HL-60/S4 treated with retinoic acid at 250 ng/mL for 4 days and 3 days (cell line): ENCODE measurements at regions not wholly inside any gene's neighbourhood (a gene's known extent, or its start where the extent isn't known, plus 50 kb on each side); places are given as distances from the start of the nearest gene placed in this dataset.

ENCODE experiments used
- in situ Hi-C: fragments of 300-500 bp; cut with MboI; formaldehyde crosslinking; loops from 2 replicates; pipeline ENCODE4 v1.7.0; 2022; ENCODE audit warnings: low sequenced_read_pairs

DNA sequence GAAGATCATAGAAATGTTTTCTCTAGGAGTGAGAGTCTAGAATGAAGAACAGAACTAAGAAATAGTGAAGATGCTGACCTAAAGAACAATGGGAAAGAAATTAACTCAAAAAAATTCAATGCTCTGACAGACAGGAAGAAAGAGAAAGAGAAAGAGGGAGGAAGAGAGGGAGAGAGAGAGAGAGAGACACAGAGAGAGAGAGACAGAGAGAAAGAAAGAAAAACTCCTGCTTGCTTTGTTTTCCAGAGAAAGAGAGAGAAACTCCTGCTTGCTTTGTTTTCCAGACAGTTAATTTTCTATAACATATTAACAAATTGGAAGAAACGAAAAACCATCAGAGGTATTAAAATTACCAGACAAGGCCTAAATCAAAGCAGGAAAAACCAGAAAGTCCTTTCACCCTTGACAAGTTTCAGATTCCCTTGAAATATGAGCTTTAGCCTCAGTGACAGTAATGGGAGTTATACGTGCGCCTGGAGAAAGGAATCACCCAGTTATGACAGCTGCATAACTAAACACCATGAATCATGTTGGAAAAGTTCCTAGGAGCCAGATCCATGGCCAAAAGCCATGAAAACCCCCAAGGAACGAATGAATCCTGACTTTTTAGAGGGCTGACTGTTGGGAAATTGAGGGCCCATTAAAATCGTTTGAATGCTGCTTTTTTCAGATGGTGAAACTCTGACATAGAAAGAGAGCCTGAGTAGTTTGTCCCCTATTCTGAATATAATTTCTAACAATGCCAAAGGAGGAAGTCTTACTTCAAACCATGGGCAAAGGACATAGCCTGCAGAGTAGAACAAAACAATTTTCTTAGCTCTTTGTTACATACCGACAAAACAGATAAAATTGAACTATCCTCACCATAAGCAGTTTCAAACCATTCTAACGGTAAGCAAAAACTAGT is 228.6 kb upstream of the CHST9 start:
- in situ Hi-C loops = no loop called here

DNA sequence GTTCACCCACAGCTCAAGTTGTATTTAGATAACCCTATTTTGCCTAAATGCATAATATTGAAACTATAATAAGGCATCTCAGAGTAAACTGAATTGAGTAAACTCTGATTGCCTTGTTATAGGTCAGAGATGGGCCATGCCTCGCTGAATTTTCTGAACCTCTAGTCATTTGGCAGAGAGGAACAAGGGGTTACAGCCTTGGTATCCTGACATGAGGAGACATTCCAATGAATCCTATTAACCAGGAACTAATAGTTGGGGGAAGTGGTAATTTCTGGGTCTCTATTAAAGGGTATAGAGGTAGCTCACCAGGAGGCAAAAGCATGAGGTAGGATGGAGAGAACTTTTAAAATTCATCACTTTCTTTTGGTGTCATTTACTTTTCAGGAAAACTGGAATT is 227.4 kb upstream of the CHST9 start:
- in situ Hi-C loops = no loop called here

DNA sequence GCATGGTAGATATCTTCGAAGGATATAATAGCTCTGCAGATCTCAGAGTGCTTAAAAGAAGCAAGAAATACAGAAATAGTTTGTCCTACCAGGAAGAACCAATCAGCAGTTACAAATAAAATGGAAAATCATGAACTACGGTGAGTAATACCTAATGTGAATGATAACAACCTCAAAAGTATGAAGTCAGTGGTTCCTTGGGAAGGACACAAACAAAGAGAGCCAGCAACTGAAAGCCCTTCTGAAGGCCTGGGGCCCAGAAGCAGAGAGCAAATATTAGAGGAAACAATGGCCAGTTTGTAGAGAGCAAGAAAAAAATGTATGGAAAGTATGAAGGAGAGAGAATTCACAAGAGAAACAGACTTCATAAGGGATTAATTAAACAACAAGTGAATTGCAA is 226.8 kb upstream of the CHST9 start:
- in situ Hi-C loops = no loop called here

DNA sequence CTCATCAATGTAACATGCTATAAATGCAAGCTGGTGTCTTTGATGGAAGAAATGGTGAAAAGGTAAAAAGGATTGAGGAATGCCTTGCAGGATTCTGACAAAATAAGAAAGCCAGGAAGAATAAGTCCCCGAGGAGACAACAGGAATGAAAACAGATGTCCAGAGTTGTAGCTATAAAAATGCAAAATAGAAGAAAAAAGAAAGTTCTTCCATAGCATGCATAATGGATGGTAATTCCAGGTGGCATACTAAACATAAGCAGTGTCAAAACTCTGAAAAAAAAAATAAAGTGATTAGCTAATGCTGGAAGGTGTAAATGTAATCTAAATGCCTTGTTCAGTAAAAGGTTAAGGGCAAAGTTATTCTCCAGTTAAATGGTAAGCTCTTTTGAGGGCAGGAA is 225.9 kb upstream of the CHST9 start:
- in situ Hi-C loops = no loop called here

DNA sequence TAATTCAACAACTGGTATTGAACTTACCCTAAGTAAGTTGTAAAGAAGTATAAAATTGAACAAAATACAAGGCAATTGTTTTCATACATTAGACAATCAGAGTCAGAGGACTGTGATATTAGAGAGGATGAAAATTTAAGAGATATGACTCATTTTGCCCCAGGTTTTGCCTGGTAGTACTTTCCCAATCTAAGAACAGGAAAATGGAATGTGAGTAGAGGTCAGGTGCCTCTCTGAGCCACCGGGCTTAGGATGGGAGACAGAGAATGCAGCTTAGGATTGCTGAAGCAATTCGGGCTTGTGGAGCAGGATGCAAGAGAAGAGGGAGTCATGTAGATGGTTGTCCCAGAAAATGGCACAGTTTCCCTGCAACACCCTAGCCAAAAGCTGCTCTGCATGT is 219.7 kb upstream of the CHST9 start:
- in situ Hi-C loops = no loop called here

DNA sequence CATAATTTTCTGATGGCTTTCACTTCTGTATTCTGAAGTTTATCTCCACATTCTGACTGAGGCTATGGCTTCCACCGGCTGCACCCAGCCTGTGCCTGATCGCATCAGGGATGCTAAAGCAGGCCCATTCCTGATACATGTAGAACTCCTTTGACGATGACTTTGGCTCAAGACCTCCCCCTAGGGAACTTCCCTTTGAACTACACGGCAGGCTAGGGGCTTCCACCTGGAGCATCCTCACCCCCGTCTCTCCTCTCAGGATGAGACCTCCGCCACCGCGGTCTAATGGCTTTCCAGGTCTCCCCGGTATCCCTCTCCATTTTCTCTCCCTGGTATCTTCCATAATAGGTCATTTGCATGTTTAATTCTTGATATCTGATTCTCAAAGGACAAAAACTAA is 214.9 kb upstream of the CHST9 start:
- in situ Hi-C loops = no loop called here

DNA sequence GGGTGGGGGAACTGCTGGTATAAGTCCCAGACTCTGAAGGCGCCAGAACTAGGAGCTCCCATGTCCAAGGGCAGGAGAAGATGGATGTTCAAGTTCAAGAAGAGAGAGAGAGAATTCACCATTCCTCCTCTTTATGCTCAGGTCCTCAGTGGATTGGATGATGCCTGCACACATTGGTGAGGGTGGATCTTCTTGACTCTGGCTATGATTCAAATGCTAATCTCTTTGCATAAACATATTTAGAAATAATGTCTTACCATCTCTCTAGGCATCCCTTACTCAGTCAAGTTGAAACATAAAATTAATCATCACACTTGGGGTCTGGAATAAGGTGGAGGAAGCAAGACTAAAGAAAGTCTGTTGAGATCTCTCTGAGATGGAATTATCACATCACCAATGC is 210.6 kb upstream of the CHST9 start:
- in situ Hi-C loops = no loop called here

DNA sequence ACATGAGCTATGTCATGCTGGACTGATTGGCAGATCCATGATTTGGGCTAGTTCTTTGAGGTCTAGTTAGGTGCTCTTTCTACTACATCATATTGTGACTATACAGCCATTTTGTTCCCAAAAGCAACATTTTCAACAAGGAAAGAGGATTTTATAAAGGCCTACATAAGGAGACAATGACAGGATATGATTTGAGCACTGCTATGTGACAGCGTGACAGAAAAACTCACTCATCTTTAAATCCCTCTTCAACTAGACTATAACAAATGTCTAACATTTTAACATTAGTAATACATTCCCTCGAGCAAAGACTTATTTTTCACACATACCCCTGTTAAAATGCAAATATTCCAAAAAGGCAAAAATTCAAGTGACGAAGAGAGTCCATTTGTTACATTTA is 209.6 kb upstream of the CHST9 start:
- in situ Hi-C loops = no loop called here

DNA sequence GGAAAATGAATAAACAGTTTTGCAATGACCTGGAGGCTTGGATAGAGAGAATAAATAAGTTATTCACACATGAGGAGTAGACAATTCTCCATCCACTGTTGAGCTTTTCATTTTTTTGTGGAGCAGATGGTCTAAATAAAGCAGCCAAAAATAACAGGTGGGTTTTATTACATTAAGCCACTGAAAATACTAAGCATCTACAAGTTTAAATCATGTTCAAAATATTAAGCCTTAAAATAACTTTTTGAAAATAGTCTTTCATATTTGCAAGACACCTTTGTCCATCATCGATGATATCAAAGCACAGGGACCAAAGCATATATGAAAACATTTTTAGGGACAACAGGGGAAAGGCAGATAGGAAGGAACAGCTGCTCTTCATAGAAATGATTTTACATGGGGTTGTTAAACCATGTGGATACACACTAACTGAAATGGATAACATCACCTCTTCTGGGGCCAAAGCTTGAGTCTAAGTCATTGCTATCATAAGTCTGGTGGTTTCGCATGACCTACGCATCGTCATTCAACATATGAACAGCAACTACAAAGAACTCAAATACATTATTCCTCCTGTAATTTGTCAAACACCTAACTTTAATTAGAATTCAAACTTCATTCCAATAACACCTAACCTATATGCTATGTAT is 197.6 kb upstream of the CHST9 start:
- in situ Hi-C loops = no loop called here

DNA sequence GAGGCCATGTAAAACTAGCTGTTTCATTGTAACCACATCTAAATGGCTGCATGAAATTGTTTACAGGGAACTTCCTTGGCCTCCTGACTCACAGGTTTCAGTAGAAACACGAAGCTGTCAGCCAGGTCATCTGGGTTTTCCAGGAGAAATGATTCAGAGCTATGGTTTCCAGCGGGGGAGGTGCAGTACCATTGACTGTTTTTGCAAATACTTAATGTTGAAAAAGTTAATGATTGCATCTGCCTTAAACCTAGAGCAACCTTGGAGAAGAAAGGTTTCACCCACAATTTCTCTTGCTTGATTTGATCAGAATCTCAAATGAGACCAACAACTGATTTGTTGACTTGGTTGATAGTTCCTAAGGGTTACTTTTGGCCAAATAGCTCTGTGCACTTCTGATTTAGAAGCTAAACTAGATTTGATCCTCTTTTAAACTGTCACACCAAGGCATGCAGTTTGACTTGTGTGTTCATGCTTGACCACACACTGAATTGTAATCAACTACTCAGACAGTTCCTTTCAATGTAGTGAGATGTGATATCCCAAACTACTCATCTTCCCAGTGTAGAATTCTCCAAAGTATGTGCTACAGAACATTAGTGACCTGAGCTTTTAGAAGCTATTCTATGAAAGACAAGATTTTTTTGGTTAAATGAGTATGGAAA is 193.5 kb upstream of the CHST9 start:
- in situ Hi-C loops = no loop called here

DNA sequence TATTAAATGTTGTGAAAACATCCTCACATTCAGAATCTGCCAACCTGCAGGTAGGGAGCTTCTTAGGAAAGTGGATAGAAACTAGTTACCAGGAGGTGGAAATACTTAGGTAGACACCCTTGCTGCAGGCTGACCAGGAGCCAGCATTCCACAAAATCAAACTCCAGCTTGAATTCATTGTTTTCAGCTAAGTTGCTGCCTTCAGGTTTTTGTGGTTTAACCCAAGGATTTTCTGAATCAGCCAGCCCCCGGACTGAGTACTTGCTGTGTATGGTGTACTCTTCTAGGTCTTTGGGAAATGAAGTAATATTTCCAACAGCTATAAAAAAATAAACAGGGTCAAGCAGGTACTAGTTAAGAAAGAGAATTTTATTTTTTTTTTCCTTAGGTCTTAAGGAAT is 192.1 kb upstream of the CHST9 start:
- in situ Hi-C loops = no loop called here

DNA sequence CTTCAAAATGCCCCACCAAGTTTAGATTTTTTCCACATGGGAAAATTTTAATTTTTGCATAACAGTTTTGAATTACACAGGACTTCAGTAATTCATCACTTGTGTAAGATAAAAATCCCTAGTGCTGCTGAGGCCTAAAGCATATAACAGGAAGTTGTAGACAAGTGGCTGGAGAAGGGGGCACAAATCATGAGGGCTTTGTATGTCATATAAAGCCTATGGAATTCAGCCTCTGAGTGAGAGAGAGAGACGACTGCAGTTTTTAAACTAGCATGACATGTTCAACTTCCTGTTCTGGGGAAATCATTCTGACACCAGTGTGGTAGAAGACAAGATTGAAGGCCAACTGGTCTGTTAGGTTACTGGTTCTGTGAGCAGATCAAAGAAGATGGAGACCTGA is 187.3 kb upstream of the CHST9 start:
- in situ Hi-C loops = no loop called here

DNA sequence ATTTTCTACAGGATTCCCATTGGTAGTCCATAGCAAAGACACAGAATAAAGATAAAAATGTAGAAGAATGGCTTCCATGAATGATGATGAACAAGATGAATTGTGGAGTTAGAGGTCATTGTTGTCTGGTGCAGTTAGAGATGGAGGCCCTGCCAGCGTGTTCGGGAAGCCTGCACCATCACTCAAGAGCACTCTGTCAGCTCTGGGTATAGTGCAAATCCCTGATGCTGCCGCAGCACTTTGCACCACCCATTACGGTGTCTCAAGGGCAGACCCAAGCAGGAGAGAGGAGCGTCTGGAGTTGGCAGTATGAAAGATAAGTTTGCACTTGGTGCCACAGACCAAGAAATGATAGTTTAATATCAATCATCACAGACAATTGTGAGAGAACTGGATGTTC is 181.6 kb upstream of the CHST9 start:
- in situ Hi-C loops = no loop called here

DNA sequence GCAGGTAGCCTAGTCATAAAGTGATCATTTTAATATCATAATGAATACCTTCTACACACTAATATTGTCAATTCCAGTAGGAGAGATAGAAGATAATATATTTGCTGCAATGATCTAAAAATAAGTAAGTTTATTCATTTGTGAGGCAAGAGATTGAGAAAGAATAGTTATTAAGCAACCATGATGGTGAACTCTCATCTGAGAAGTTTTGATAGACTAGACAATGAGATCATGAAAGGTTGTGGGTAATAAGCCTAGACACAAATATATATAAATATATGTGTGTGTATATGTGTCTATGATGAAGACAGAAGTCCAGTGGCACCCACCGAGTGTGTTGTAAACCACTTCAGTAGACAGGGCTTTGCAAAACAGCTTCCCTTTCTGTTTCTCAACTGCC is 181.0 kb upstream of the CHST9 start:
- in situ Hi-C loops = no loop called here

DNA sequence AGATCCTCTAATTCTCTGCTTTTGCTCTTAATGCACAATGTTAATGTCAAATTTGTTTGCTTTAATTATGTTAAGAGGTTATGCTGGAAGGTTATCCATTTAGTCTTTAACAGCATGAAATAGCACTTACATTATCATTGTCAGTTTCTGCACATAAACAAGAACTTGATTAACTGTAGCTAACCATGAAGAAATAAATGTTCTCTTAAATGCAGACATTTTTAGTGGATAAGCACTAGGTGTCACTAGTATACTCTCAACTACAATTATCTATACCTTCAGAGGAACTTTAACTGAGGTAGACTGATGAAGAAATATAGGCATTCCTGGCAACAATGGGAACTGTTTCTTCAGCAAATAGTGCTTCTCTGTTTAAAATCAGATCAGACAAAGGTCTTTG is 178.8 kb upstream of the CHST9 start:
- in situ Hi-C loops = no loop called here

DNA sequence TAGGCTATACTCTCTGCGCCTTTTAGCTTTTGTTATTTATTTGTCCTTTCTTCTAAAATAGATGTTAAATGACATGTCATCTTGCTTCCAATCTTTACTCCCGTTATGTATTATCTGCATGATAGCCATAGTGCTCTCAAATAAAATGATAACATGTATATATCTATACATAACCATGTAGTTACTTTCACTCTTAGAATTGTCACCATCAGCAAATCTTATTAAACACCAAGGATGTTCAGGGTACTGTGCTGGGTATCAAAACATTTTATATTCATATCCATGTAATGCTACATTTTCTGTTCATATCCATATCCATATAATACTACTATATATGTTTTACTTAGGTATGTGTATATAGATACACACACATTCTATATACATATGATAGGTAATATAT is 176.4 kb upstream of the CHST9 start:
- in situ Hi-C loops = no loop called here

DNA sequence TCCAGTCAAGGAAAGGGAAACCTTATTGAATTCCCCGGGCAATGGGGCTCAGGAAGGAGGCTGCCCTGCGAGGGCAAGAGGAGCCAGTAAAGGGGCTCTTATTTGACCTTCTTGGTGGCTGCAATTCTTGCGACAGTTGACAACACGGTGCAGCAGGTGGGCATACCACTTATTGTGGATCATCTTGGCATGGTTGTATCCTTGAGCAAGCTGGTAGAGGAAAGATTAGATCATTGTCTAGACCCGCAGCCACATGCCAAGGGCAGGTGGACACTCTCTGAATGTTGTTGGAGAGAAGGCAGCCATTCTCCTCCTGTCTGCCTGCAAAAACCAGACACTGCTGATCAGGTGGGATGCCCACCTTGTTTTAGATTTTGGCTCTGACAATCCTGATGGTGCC is 170.2 kb upstream of the CHST9 start:
- in situ Hi-C loops = no loop called here

DNA sequence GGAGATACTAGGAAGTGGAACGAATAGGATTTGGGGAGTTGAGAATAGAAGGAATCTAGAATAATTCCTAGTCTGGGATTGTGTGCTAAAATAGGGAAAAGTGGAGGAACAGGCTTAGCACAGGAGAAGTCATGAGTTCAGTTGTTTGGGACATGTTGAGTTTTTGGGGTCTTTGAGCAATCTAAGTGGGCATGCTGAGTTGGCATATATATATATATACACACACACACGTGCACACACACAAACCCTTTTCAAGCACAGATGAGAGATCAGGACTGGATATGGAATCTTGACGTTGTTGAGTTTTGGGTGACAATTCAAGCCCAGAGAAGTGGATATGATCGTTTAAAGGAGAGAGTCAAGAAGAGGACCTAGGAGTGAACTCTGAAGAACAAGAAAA is 168.2 kb upstream of the CHST9 start:
- in situ Hi-C loops = no loop called here

DNA sequence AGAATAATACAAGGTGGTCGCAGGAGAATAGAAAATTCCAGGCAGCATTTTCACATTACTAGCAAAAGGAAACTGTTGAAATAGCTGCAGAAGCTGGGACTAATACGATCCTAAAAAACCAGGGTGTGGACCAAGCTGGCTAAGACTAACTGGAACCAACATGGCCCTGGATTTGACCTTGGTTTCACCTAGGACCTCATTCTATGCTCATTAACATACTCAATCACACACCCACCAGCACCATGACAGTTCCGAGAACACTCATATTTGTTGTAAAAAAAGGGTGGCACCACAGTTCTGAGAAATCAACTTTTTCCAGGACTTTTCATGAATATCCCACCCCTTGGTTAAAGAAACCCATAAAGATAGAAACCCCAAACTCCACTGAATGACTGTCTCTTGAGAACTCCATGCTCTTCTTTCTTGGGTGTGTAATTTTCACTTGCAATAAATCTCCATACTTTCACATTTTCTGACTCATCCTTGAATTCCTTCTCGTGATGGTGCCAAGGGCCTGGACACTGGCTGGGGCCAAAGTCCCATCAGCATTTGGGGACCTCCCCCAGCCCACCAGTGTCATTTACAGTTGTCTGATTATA is 164.3 kb upstream of the CHST9 start:
- in situ Hi-C loops = no loop called here

DNA sequence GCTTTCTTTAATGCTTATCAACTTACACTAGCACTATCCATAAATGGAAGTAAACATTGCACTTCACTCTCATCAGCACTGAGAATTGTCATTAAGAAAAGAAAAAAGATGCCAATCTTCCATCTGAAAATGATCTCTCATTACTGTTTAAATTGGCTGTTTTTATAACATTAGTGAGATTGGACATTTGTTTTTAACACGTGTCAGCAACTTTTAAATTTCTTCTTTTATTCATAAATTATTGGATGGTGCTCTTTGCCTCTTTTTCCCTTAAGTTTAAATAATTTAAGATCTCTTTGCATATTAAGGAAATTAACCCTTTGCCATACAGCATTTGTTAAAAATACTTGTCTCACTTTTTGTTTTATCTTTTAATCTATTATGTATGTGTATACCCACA is 146.5 kb upstream of the CHST9 start:
- in situ Hi-C loops = no loop called here

DNA sequence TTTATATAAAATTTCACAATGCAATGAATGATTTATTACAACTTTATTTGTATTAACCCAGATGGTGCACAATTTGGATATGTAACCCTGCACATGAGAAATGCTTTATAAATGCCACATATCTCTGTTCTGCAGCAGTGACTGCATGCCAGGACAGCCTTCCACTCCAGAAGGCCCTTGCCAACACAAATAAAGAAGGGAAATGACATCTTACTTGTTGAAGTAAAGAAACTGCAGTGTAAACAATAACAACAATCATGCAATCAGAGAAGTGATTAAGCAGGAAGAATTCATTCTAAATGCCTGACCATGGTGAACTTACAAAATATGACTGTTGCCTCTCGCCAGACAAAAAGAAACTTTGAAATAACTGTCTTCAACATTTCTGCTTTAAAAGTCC is 129.9 kb upstream of the CHST9 start:
- in situ Hi-C loops = no loop called here

DNA sequence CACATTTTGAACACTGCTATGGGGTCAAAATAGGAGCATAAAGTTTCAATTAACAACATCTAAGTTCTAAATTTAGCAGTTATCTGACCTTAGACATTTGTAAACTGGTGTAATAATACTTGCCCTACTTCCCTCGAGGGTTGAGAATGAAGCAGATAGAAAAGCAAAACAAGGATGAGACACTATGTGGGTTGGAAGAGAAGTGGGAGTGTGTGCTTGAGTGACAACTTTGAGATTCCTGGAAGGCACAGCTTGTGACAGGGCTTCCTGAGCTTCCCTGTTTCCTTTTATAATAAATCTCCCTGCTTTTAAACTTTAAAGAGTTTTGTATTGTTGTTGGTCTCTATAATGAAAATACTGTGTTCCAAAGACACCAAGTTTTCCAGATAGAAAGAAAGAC is 128.6 kb upstream of the CHST9 start:
- in situ Hi-C loops = no loop called here
